ENCODE measurements at regions not wholly inside any gene's neighbourhood (a gene's known extent, or its start where the extent isn't known, plus 50 kb on each side); places are given as distances from the start of the nearest gene placed in this dataset.

- TF ChIP-seq EZH2 (IDR thresholded peaks at IDR 0.05; ENCODE audit: borderline replicate concordance, low read depth, low read length, severe bottlenecking) (no peak), CTCF (IDR thresholded peaks at IDR 0.05; ENCODE audit: borderline replicate concordance, extremely low read depth, low read length, poor library complexity, severe bottlenecking) (no peak)
- H3K4me1 ChIP-seq (ENCODE audit: insufficient read depth, low read length): no peaks in the 10 kb centered on the region
These were observed 939.9 kb upstream of the CDH9 start for GRCh38 chr5:27978322-27978721.

GRCh38 chr5:27969157-27969556, 930.8 kb upstream of the CDH9 start:
- DNase-seq (no peak), ATAC-seq (ENCODE audit: insufficient read depth, low read depth) (peak; percentile 75)
- TF ChIP-seq CTCF (IDR thresholded peaks at IDR 0.05; ENCODE audit: borderline replicate concordance, extremely low read depth, low read length, poor library complexity, severe bottlenecking): no peak
- TF ChIP-seq EZH2 (IDR thresholded peaks at IDR 0.05; ENCODE audit: borderline replicate concordance, low read depth, low read length, severe bottlenecking): no peak
- Histone ChIP-seq H3K4me1 (ENCODE audit: insufficient read depth, low read length) (no peaks in the 10 kb centered on the region), H3K4me2 (ENCODE audit: insufficient read depth, low read length) (no peak overlapping the region), H3K27ac (ENCODE audit: low read length) (no peak overlapping the region), H3K79me2 (ENCODE audit: insufficient read depth, low read length) (no peaks in the 10 kb centered on the region), H3K4me3 (ENCODE audit: low read depth in 1 of 2, low read length in 2 of 2) (no peak overlapping the region), H3K9ac (ENCODE audit: low read depth, low read length) (no peak overlapping the region), H3K27me3 (ENCODE audit: insufficient read depth, low read length, poor library complexity) (no peaks in the 10 kb centered on the region), H3K36me3 (ENCODE audit: insufficient read depth, low read length) (no peaks in the 10 kb centered on the region), H3K9me3 (ENCODE audit: insufficient read depth, low read length, severe bottlenecking) (peaks cover 9% of the 10 kb centered on the region), H4K20me1 (ENCODE audit: insufficient read depth, low read length) (no peaks in the 10 kb centered on the region), H2AFZ (ENCODE audit: low read depth, low read length) (no peak overlapping the region)

More at GRCh38 chr5:27978322-27978721, 939.9 kb upstream of the CDH9 start:
- Histone ChIP-seq H3K79me2 (ENCODE audit: insufficient read depth, low read length) (no peaks in the 10 kb centered on the region), H2AFZ (ENCODE audit: low read depth, low read length) (no peak overlapping the region), H4K20me1 (ENCODE audit: insufficient read depth, low read length) (no peaks in the 10 kb centered on the region), H3K36me3 (ENCODE audit: insufficient read depth, low read length) (no peaks in the 10 kb centered on the region), H3K4me3 (ENCODE audit: low read depth in 1 of 2, low read length in 2 of 2) (no peak overlapping the region), H3K9ac (ENCODE audit: low read depth, low read length) (no peak overlapping the region), H3K4me2 (ENCODE audit: insufficient read depth, low read length) (no peak overlapping the region), H3K27ac (ENCODE audit: low read length) (no peak overlapping the region), H3K27me3 (ENCODE audit: insufficient read depth, low read length, poor library complexity) (no peaks in the 10 kb centered on the region), H3K9me3 (ENCODE audit: insufficient read depth, low read length, severe bottlenecking) (peaks cover 3% of the 10 kb centered on the region)
- DNase-seq: no peak
- no peak for ATAC-seq (ENCODE audit: insufficient read depth, low read depth)

GRCh38 chr5:27963050-27963783, 924.8 kb upstream of the CDH9 start:
- DNase-seq: no peak
- no peak overlapping the region for H3K4me3 ChIP-seq (ENCODE audit: low read depth in 1 of 2, low read length in 2 of 2)
- no peaks in the 10 kb centered on the region for H3K79me2 ChIP-seq (ENCODE audit: insufficient read depth, low read length)
- H3K9me3 ChIP-seq (ENCODE audit: insufficient read depth, low read length, severe bottlenecking): peaks cover 15% of the 10 kb centered on the region
- TF ChIP-seq EZH2 (IDR thresholded peaks at IDR 0.05; ENCODE audit: borderline replicate concordance, low read depth, low read length, severe bottlenecking): no peak
- TF ChIP-seq CTCF (IDR thresholded peaks at IDR 0.05; ENCODE audit: borderline replicate concordance, extremely low read depth, low read length, poor library complexity, severe bottlenecking): no peak
- no peaks in the 10 kb centered on the region for H3K36me3 ChIP-seq (ENCODE audit: insufficient read depth, low read length)
- no peak overlapping the region for H3K4me2 ChIP-seq (ENCODE audit: insufficient read depth, low read length)
- H2AFZ ChIP-seq (ENCODE audit: low read depth, low read length): no peak overlapping the region
- no peaks in the 10 kb centered on the region for H3K27me3 ChIP-seq (ENCODE audit: insufficient read depth, low read length, poor library complexity)
- H3K9ac ChIP-seq (ENCODE audit: low read depth, low read length): no peak overlapping the region
- H4K20me1 ChIP-seq (ENCODE audit: insufficient read depth, low read length): no peaks in the 10 kb centered on the region
- no peaks in the 10 kb centered on the region for H3K4me1 ChIP-seq (ENCODE audit: insufficient read depth, low read length)
- ATAC-seq (ENCODE audit: insufficient read depth, low read depth): no peak
- no peak overlapping the region for H3K27ac ChIP-seq (ENCODE audit: low read length)

Data from DND-41 (cell line).